ENCODE measurements at regions not wholly inside any gene's neighbourhood (a gene's known extent, or its start where the extent isn't known, plus 50 kb on each side); places are given as distances from the start of the nearest gene placed in this dataset.

DNA sequence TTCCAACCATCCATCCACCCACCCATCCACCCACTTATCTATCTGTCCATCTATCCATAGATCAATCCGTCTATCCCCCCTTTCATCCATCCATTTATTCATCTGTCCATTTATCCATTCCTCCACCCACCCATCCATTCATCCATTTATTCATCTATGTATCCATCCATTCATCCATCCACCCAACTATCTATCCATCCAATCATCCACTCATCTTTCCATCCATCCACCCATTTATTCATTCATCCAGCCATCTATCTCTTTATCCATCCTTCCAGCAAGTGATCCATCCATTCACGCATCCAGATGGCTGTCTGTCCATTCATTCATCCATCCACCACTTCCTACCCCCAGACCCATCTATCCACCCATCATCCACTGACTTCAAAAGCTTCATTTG, 84.0 kb upstream of the CD99 start:
- TF ChIP-seq REST (IDR thresholded peaks at IDR 0.05; ENCODE audit: borderline replicate concordance) (no peak), EP300 (conservative IDR thresholded peaks at IDR 0.05; ENCODE audit: poor library complexity, severe bottlenecking) (no peak)
